Activated B cell treated with CpG ODN at 0.5 μM for 24 hours (primary cell): ENCODE measurements at regions not wholly inside any gene's neighbourhood (a gene's known extent, or its start where the extent isn't known, plus 50 kb on each side); places are given as distances from the start of the nearest gene placed in this dataset.

ENCODE experiments used
- ATAC-seq: fragments of 200-7000 bp; cut with Tn5 transposase; one replicate; pipeline ENCODE4 v1.10.0; 2021; ENCODE audit warnings: low read depth, mild to moderate bottlenecking, moderate library complexity
- CTCF ChIA-PET: fragments of 350-600 bp; sonication (Branson Sonifier 250); formaldehyde crosslinking; loops from one replicate; lab custom pipeline; 2021; ENCODE audit warnings: antibody characterized with exemption; lab: Charles Lee
- POLR2A ChIA-PET: fragments of 350-600 bp; sonication (Branson Sonifier 250); formaldehyde crosslinking; loops from one replicate; lab custom pipeline; 2021; ENCODE audit warnings: antibody characterized with exemption; lab: Charles Lee
- DNase-seq: peaks from one replicate; pipeline ENCODE4 v3.0.0; 2022
- H3K27ac Mint-ChIP-seq: one replicate; pipeline ENCODE4 v1.8.0; 2020; ENCODE audit warnings: mixed read lengths
- H3K27me3 Mint-ChIP-seq: one replicate; pipeline ENCODE4 v1.8.0; 2021; ENCODE audit warnings: mixed read lengths
- H3K36me3 Mint-ChIP-seq: one replicate; pipeline ENCODE4 v1.8.0; 2021; ENCODE audit warnings: low read depth, mixed read lengths
- H3K4me1 Mint-ChIP-seq: one replicate; pipeline ENCODE4 v1.8.0; 2021; ENCODE audit warnings: mixed read lengths
- H3K4me3 Mint-ChIP-seq: one replicate; pipeline ENCODE4 v1.8.0; 2020; ENCODE audit warnings: mild to moderate bottlenecking, mixed read lengths
- H3K9me3 Mint-ChIP-seq: one replicate; pipeline ENCODE4 v1.8.0; 2020; ENCODE audit warnings: mixed read lengths
- CTCF ChIP-seq: fragments of 200-600 bp; IDR thresholded peaks from one replicate; pipeline ENCODE4 v1.8.0; 2022; ENCODE audit warnings: antibody characterized with exemption, mild to moderate bottlenecking
- intact Hi-C: fragments of 100-400 bp; cut with micrococcal nuclease; formaldehyde crosslinking; loops from one replicate; pipeline ENCODE4 v1.15.1; 2024

- intact Hi-C loops: no loop called here
- Mint-ChIP-seq H3K4me1 (no peaks in the 10 kb centered on the region), H3K9me3 (no peaks in the 10 kb centered on the region), H3K36me3 (no peaks in the 10 kb centered on the region), H3K27ac (no peak overlapping the region), H3K27me3 (no peaks in the 10 kb centered on the region), H3K4me3 (no peak overlapping the region)
- ATAC-seq (no peak), DNase-seq (no peak)
- no peak for TF ChIP-seq CTCF
- ChIA-PET POLR2A (no interaction called here), CTCF (no interaction called here)
Observed at GRCh38 chr2:40507432-40507831, 55.5 kb upstream of the SLC8A1 start.

GRCh38 chr2:40510304-40510703 lies 58.4 kb upstream of the SLC8A1 start:
- Mint-ChIP-seq H3K4me1 (no peaks in the 10 kb centered on the region), H3K4me3 (no peak overlapping the region), H3K27ac (no peak overlapping the region), H3K27me3 (no peaks in the 10 kb centered on the region), H3K36me3 (no peaks in the 10 kb centered on the region), H3K9me3 (no peaks in the 10 kb centered on the region)
- ATAC-seq (no peak), DNase-seq (no peak)
- intact Hi-C loops: no loop called here
- POLR2A ChIA-PET: no interaction called here
- CTCF ChIA-PET: no interaction called here
- TF ChIP-seq CTCF: no peak

- Mint-ChIP-seq H3K36me3 (no peaks in the 10 kb centered on the region), H3K4me3 (no peak overlapping the region), H3K9me3 (no peaks in the 10 kb centered on the region), H3K4me1 (no peaks in the 10 kb centered on the region), H3K27ac (no peak overlapping the region), H3K27me3 (no peaks in the 10 kb centered on the region)
- intact Hi-C loops: no loop called here
- ATAC-seq (no peak), DNase-seq (no peak)
- POLR2A ChIA-PET: no interaction called here
- no peak for TF ChIP-seq CTCF
- CTCF ChIA-PET: no interaction called here
Observed at GRCh38 chr2:40511661-40512213, 59.8 kb upstream of the SLC8A1 start.

GRCh38 chr2:40512256-40512655 lies 60.4 kb upstream of the SLC8A1 start:
- Mint-ChIP-seq H3K36me3 (no peaks in the 10 kb centered on the region), H3K27me3 (no peaks in the 10 kb centered on the region), H3K27ac (no peak overlapping the region), H3K4me1 (no peaks in the 10 kb centered on the region), H3K4me3 (no peak overlapping the region), H3K9me3 (no peaks in the 10 kb centered on the region)
- POLR2A ChIA-PET: no interaction called here
- CTCF ChIA-PET: no interaction called here
- ATAC-seq: no peak
- TF ChIP-seq CTCF: no peak
- intact Hi-C loops: no loop called here
- no peak for DNase-seq

- ChIA-PET POLR2A (no interaction called here), CTCF (no interaction called here)
- H3K27ac Mint-ChIP-seq: no peak overlapping the region
- no peak for TF ChIP-seq CTCF
- no peak for DNase-seq
- no peak for ATAC-seq
- H3K9me3 Mint-ChIP-seq: no peaks in the 10 kb centered on the region
- H3K36me3 Mint-ChIP-seq: no peaks in the 10 kb centered on the region
- no peaks in the 10 kb centered on the region for H3K4me1 Mint-ChIP-seq
- intact Hi-C loops: no loop called here
- no peaks in the 10 kb centered on the region for H3K27me3 Mint-ChIP-seq
- H3K4me3 Mint-ChIP-seq: no peak overlapping the region
Observed at GRCh38 chr2:40513201-40513600, 61.3 kb upstream of the SLC8A1 start.
